ENCODE measurements at regions not wholly inside any gene's neighbourhood (a gene's known extent, or its start where the extent isn't known, plus 50 kb on each side); places are given as distances from the start of the nearest gene placed in this dataset.

DNA sequence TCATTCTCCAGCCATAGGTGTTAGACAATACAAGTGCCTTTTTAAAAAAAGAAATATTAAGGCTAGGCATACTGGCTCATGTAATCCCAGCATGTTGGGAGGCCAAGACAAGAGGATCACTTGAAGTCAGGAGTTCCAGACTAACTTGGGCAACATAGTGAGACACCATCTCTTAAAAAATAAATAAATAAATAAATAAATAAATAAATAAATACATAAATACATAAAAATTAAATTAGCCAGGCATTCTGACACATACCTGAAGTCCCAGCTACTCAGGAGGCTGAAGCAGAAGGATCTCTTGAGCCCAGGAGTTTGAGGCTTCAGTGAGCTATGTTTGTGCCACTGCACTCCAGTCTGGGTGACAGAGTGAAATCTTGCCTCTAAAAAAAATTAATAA is 85.8 kb upstream of the ATP1B1 start:
- Histone ChIP-seq H3K9me3 (ENCODE audit: insufficient read depth, low read length, severe bottlenecking) (no peaks in the 10 kb centered on the region), H3K27me3 (ENCODE audit: insufficient read depth, low read length, poor library complexity) (no peaks in the 10 kb centered on the region), H3K4me1 (ENCODE audit: insufficient read depth, low read length) (no peaks in the 10 kb centered on the region), H3K4me3 (ENCODE audit: low read depth in 1 of 2, low read length in 2 of 2) (no peak overlapping the region), H3K27ac (ENCODE audit: low read length) (no peak overlapping the region), H3K79me2 (ENCODE audit: insufficient read depth, low read length) (no peaks in the 10 kb centered on the region), H3K9ac (ENCODE audit: low read depth, low read length) (no peak overlapping the region), H3K4me2 (ENCODE audit: insufficient read depth, low read length) (no peak overlapping the region), H2AFZ (ENCODE audit: low read depth, low read length) (no peak overlapping the region), H3K36me3 (ENCODE audit: insufficient read depth, low read length) (no peaks in the 10 kb centered on the region), H4K20me1 (ENCODE audit: insufficient read depth, low read length) (no peaks in the 10 kb centered on the region)
- ATAC-seq (ENCODE audit: insufficient read depth, low read depth) (no peak), DNase-seq (no peak)
- TF ChIP-seq EZH2 (IDR thresholded peaks at IDR 0.05; ENCODE audit: borderline replicate concordance, low read depth, low read length, severe bottlenecking), result no peak
- no peak for TF ChIP-seq CTCF (IDR thresholded peaks at IDR 0.05; ENCODE audit: borderline replicate concordance, extremely low read depth, low read length, poor library complexity, severe bottlenecking)

DNA sequence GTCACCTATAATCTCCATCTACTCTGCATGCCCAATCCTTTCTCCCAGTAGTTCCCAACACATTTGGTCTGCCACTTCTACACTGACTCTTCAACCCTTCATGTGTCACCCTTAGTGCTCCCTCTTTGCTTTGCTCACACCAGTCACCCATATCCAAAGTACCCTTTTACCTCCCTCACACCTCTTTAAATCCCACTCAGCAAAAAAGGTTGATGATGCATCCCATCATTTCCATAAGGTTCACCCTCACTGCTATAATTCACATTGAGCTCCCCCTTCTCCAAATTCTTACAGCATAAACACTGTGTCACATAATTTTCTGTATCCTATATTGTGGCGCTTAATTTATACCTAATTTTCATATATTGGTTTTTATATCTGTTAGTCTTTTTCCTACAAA is 83.8 kb upstream of the ATP1B1 start:
- Histone ChIP-seq H3K36me3 (ENCODE audit: insufficient read depth, low read length) (no peaks in the 10 kb centered on the region), H4K20me1 (ENCODE audit: insufficient read depth, low read length) (no peaks in the 10 kb centered on the region), H3K4me2 (ENCODE audit: insufficient read depth, low read length) (no peak overlapping the region), H3K9me3 (ENCODE audit: insufficient read depth, low read length, severe bottlenecking) (no peaks in the 10 kb centered on the region), H3K27ac (ENCODE audit: low read length) (no peak overlapping the region), H3K27me3 (ENCODE audit: insufficient read depth, low read length, poor library complexity) (no peaks in the 10 kb centered on the region), H3K9ac (ENCODE audit: low read depth, low read length) (no peak overlapping the region), H3K79me2 (ENCODE audit: insufficient read depth, low read length) (no peaks in the 10 kb centered on the region), H3K4me1 (ENCODE audit: insufficient read depth, low read length) (no peaks in the 10 kb centered on the region), H2AFZ (ENCODE audit: low read depth, low read length) (no peak overlapping the region), H3K4me3 (ENCODE audit: low read depth in 1 of 2, low read length in 2 of 2) (no peak overlapping the region)
- TF ChIP-seq EZH2 (IDR thresholded peaks at IDR 0.05; ENCODE audit: borderline replicate concordance, low read depth, low read length, severe bottlenecking) (no peak), CTCF (IDR thresholded peaks at IDR 0.05; ENCODE audit: borderline replicate concordance, extremely low read depth, low read length, poor library complexity, severe bottlenecking) (no peak)
- no peak for ATAC-seq (ENCODE audit: insufficient read depth, low read depth)
- DNase-seq, result no peak

GRCh38 chr1:169024255-169024654 is 82.2 kb upstream of the ATP1B1 start:
- no peak for DNase-seq
- Histone ChIP-seq H3K36me3 (ENCODE audit: insufficient read depth, low read length) (no peaks in the 10 kb centered on the region), H3K4me2 (ENCODE audit: insufficient read depth, low read length) (no peak overlapping the region), H3K79me2 (ENCODE audit: insufficient read depth, low read length) (no peaks in the 10 kb centered on the region), H3K4me1 (ENCODE audit: insufficient read depth, low read length) (no peaks in the 10 kb centered on the region), H3K9me3 (ENCODE audit: insufficient read depth, low read length, severe bottlenecking) (no peaks in the 10 kb centered on the region), H3K4me3 (ENCODE audit: low read depth in 1 of 2, low read length in 2 of 2) (no peak overlapping the region), H3K9ac (ENCODE audit: low read depth, low read length) (no peak overlapping the region), H3K27me3 (ENCODE audit: insufficient read depth, low read length, poor library complexity) (no peaks in the 10 kb centered on the region), H2AFZ (ENCODE audit: low read depth, low read length) (no peak overlapping the region), H3K27ac (ENCODE audit: low read length) (no peak overlapping the region), H4K20me1 (ENCODE audit: insufficient read depth, low read length) (no peaks in the 10 kb centered on the region)
- ATAC-seq (ENCODE audit: insufficient read depth, low read depth), result no peak
- no peak for TF ChIP-seq CTCF (IDR thresholded peaks at IDR 0.05; ENCODE audit: borderline replicate concordance, extremely low read depth, low read length, poor library complexity, severe bottlenecking)
- no peak for TF ChIP-seq EZH2 (IDR thresholded peaks at IDR 0.05; ENCODE audit: borderline replicate concordance, low read depth, low read length, severe bottlenecking)

DNA sequence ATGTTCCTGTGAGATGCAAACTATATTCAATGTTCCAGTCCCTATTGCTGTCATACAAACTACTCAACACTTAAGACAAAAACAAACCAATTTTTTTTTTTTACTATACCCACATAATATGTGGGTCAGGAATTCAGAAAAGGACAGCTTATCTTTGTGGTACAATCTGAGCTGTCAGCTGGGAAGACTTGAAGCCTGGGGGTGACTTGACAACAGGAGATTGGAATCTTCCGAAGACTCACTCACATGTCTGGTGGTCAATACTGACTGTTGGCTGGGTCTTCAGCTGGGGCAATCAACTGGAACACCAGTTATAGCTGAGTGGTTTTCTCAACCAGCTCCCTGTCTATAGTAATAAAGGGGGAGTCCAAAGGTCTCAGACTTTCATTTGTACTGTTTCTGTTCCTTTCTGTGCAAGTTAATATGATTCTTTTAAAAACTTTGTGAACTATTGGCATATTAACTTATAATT is 81.7 kb upstream of the ATP1B1 start:
- H3K27me3 ChIP-seq (ENCODE audit: insufficient read depth, low read length, poor library complexity), result no peaks in the 10 kb centered on the region
- H3K79me2 ChIP-seq (ENCODE audit: insufficient read depth, low read length), result no peaks in the 10 kb centered on the region
- no peaks in the 10 kb centered on the region for H3K4me1 ChIP-seq (ENCODE audit: insufficient read depth, low read length)
- H3K9me3 ChIP-seq (ENCODE audit: insufficient read depth, low read length, severe bottlenecking), result no peaks in the 10 kb centered on the region
- ATAC-seq (ENCODE audit: insufficient read depth, low read depth), result no peak
- no peak overlapping the region for H3K9ac ChIP-seq (ENCODE audit: low read depth, low read length)
- no peaks in the 10 kb centered on the region for H3K36me3 ChIP-seq (ENCODE audit: insufficient read depth, low read length)
- TF ChIP-seq CTCF (IDR thresholded peaks at IDR 0.05; ENCODE audit: borderline replicate concordance, extremely low read depth, low read length, poor library complexity, severe bottlenecking), result no peak
- TF ChIP-seq EZH2 (IDR thresholded peaks at IDR 0.05; ENCODE audit: borderline replicate concordance, low read depth, low read length, severe bottlenecking), result no peak
- no peak overlapping the region for H3K4me2 ChIP-seq (ENCODE audit: insufficient read depth, low read length)
- no peak for DNase-seq
- no peaks in the 10 kb centered on the region for H4K20me1 ChIP-seq (ENCODE audit: insufficient read depth, low read length)
- H2AFZ ChIP-seq (ENCODE audit: low read depth, low read length), result no peak overlapping the region
- H3K27ac ChIP-seq (ENCODE audit: low read length), result no peak overlapping the region
- no peak overlapping the region for H3K4me3 ChIP-seq (ENCODE audit: low read depth in 1 of 2, low read length in 2 of 2)
